Testis (tissue), 2 donors: ENCODE measurements at regions not wholly inside any gene's neighbourhood (a gene's known extent, or its start where the extent isn't known, plus 50 kb on each side); places are given as distances from the start of the nearest gene placed in this dataset.

Experiments used
- CTCF ChIP-seq, 3 experiments: fragments of 450-650 bp in 2 of 3; fragments of 200-600 bp in 1 of 3; sonication (generic) in 1 of 3; IDR thresholded peaks; one replicate each; pipeline ENCODE4 v1.5.1; 2016 to 2019; ENCODE audit warnings: antibody characterized with exemption in 3 of 3, mild to moderate bottlenecking in 2 of 3, moderate library complexity in 1 of 3
- POLR2A ChIP-seq: fragments of 450-650 bp; IDR thresholded peaks from one replicate; pipeline ENCODE4 v1.6.1; 2017; ENCODE audit warnings: antibody characterized with exemption, mild to moderate bottlenecking, moderate library complexity

GRCh38 chr12:19075711-19076340 is 53.7 kb upstream of the PLEKHA5 start:
- TF ChIP-seq CTCF (IDR thresholded peaks at IDR 0.05), result no peak
- TF ChIP-seq POLR2A, result no peak
